Stimulated activated naive CD4-positive, alpha-beta T cell treated with Interleukin-2 at 50 U/mL for 16 hours (primary cell): ENCODE measurements at regions not wholly inside any gene's neighbourhood (a gene's known extent, or its start where the extent isn't known, plus 50 kb on each side); places are given as distances from the start of the nearest gene placed in this dataset.

Source experiments
- DNase-seq: peaks from one replicate; lab custom pipeline; 2025; lab: John Stamatoyannopoulos, UW

- no peak for DNase-seq
These were observed 1139.4 kb upstream of the GYPC start for GRCh38 chr2:125516496-125517109.

DNA sequence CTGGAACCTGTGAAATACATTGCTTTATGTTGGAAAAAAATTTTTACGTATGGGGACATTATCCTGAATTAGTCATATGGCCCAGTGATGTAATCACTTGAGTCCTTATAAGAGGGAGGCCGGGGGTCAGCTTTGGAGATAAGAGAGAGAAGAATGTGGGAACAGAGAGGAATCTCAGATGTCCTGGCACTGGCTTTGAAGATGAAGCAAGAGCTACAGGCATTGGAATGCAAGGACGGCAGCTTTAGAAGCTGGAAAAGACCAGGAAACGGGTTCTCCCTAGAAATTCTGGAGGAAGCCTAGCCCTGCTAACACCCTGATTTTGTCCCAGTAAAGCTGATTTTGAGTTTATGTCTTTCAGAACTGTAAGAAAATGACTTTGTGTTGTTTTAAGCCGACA lies 1129.9 kb upstream of the GYPC start:
- DNase-seq = no peak

GRCh38 chr2:125535089-125535488 lies 1120.9 kb upstream of the GYPC start:
- no peak for DNase-seq

DNA sequence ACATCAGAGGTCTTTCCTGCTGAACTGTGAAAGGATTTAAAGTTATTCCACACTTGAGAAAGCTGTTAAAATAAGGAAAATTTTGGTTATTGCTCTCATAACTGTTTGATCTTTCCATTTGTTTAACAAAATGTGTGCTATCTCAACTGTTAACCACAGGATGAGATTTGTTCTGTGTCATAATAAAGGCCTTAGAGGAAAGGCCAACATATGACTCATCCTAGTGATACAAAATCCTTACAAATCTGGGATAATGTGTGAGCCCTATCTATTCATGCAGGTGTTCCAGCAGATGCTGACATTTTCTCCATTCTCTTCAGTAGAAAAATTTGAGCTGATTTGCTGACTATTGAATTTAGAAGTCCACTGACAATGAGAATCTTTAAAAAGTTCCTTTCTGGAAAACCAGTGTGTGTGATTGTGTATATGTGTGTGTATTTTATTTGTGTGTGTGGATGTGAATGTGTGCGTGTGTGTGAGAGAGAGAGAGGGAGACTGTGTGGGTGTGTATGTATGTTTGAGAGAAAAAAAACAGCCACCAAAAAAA lies 1111.9 kb upstream of the GYPC start:
- no peak for DNase-seq

- no peak for DNase-seq
These were observed 1102.2 kb upstream of the GYPC start for GRCh38 chr2:125553768-125554167.

GRCh38 chr2:125554956-125555355 lies 1101.0 kb upstream of the GYPC start:
- DNase-seq = no peak

DNA sequence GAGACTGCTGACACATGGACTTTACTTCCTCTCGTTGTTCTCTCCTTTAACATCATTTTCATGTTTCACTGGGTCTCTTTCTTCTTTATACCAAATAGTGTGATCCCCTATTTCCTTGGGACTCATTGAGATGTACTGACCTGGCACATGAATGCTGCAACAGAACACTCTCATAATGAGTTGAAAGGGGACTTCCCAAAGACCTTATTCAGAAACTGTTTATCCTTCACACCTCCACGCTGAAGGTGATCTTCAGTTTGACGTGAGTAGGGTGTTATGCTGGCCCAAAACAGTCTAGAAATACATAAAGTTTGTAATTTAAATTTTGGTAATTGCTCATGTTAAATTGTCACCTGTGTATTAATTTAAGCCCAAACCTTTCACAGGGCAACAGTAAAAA lies 1096.8 kb upstream of the GYPC start:
- no peak for DNase-seq

- DNase-seq = no peak
These were observed 1095.1 kb upstream of the GYPC start for GRCh38 chr2:125560855-125561254.

DNA sequence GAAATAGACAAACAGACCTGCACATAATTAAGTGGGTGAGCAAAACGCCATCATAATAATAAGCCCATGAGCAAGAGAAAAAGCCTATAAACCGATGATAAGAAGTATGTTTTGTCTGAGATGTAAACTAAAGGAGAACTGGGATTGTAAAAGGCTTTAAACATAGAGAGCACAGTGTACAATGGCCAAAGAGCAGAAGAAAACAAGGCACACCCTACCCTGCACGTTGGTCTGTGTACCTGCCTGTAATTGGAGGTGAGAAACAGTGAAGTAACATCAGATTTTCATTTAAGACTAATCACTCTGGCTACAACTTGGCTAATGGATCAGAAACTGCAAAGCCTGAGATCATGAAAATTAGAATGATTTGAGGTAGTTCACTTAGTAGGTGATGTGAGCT lies 1094.7 kb upstream of the GYPC start:
- no peak for DNase-seq

DNA sequence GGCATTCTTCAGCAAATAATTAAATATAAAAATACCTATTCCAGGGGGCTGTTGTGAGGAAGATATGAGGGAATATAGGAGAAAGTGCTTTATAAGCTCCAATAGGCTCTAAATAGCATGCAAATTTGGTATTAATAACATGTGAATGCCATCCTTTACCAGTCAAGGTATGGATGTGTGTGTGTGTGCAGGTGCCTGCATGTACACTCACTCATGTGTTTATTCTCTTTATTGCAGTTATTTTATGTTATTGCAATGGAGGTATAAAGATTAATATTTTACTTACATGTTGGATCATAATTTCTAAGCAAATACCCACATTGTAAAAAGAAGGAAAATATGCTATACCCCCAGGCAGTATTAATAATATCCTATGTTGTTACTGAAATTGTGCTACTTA lies 1093.0 kb upstream of the GYPC start:
- DNase-seq = no peak

GRCh38 chr2:125564471-125564870 lies 1091.5 kb upstream of the GYPC start:
- no peak for DNase-seq

- DNase-seq = no peak
These were observed 1089.5 kb upstream of the GYPC start for GRCh38 chr2:125566422-125566821.

DNA sequence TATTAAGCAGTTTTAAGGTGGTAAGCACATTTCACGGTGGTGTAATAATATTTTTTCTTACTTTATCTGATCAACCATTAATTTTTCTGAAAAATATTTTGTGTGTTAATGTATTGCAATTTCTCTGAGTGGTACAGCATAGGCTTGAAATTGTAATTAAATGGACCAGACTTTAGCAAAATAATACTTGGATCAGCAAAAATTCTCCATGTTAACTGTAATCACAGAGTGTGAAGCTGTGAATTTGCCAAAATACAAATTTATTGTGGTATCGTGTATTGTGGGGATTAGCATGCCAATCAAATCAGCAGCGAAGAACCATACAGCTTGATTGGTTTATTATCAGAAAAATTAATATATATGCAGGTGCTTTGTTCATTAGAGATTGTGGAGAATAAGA lies 1088.9 kb upstream of the GYPC start:
- no peak for DNase-seq

- no peak for DNase-seq
These were observed 1083.3 kb upstream of the GYPC start for GRCh38 chr2:125572660-125573059.

DNA sequence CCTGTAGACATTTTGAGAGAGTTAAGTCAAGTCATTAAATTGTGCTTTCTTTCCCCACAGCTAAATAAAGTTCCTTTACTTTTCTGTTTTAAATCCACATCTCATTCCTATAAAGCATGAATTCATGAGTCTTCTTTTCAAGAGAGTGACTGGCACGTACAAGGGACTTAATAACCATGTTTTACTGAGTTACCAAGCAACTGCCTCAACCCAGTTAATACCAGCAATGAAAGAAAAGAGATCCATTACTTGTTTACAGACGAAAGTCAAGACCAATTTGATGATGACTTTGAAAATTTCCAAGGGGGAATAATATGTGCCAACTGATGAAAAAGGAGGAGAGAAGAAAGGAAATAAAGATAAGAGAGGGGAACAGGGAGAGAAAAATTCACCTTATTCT lies 1082.5 kb upstream of the GYPC start:
- DNase-seq = no peak

GRCh38 chr2:125576558-125576957 lies 1079.4 kb upstream of the GYPC start:
- DNase-seq = no peak

DNA sequence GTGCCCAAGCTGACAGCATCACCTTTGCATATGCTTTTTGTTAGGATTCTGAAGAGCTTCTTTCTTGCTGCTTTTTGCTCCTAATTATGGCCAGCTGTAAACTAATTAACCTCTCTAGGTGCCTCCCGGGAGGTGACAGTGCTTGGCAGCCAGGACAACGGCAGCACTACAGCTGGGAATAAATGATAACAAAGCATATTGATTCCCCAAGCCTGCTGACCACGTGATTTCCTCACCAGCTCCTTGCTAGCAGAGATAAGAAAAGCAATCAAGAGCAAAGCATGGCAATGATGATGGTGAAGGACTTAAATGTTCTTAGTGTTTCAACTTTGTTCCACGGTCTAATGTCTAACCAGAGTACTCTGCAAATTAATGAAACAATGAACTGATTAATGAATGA lies 1074.4 kb upstream of the GYPC start:
- DNase-seq = no peak

DNA sequence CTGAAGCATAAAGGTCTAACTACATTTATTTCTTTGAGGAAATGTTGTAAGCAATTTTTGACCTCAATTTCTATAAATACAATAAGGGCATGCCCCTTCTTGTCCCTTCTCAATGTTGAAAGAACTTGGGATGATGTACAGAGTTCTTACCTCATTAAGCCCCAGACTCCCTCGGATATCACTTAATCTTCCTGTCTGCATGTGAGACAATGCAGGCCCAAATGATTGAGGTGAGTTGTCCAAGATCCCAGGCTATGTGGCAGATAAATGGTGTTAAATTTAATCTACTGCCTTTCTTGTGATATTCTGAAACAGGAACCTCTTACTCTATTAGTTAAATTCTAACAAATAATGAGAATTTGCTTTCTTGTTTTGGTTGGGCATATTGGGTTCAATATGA lies 1073.4 kb upstream of the GYPC start:
- no peak for DNase-seq

- no peak for DNase-seq
These were observed 1071.2 kb upstream of the GYPC start for GRCh38 chr2:125584732-125585131.

DNA sequence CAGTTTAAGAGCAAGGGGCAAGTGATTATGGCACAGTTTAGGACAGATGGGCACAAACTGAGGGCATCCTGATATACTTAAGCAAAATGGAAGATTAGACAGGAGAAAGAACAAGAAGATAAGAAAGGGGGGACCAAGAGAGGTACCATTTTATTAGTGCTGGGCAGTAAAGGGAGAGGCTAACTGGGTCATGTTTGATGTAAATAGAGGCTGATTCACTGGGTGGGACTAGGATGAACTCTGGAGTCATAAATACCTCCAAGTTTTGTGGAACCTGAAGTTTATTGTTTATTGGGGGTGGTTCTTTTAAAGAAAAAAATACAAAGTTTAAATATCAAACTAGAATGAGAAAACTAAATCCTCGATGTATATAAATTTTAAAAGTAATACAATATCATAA lies 1067.2 kb upstream of the GYPC start:
- DNase-seq = no peak

DNA sequence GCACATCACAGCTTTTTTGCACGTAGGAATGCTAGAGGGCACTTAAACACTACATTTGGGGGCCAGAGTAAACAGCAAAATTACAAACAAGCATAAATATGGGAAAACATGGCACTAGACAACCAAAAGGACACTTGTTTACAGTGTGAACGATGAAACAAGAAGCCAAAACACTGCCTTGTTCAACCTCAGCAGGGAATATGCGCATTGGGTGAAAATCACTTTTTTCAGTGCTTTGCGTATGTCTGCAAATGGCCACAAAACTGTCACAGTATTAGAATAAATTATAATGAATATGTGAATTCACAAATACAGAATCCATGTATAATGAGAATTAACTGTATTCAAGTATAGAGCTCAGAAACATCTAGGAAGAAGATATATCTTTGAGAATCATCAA lies 1064.0 kb upstream of the GYPC start:
- no peak for DNase-seq

GRCh38 chr2:125593036-125593435 lies 1062.9 kb upstream of the GYPC start:
- DNase-seq = no peak

DNA sequence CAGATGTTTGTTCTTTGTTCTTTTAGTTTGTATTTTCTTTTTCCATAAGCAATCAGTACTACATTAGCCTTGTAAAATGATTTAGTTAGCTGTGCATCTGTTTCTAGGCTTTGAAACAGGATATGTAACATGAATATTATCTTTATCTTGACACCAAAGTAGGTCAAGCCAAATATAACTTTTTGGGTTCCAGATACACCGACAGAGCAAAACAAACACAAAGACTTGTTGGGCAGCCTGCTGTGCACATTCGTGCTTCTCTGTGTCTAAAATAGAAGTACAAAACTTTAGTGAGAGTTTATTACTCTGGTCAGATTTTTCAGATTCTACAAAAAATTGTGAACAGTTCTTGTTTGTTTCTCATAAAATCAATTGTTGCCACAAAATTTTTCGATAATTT lies 1059.3 kb upstream of the GYPC start:
- DNase-seq = no peak

GRCh38 chr2:125615438-125615837 lies 1040.5 kb upstream of the GYPC start:
- DNase-seq = no peak

GRCh38 chr2:125630377-125630776 lies 1025.6 kb upstream of the GYPC start:
- DNase-seq = no peak
